K562 (cell line): ENCODE measurements at regions not wholly inside any gene's neighbourhood (a gene's known extent, or its start where the extent isn't known, plus 50 kb on each side); places are given as distances from the start of the nearest gene placed in this dataset.

Source experiments
- ATAC-seq: fragments of 200-7000 bp; cut with Tn5 transposase; 3 replicates; pipeline ENCODE4 v1.9.1; 2020; ENCODE audit warnings: moderate library complexity
- BruUV-seq: library from RNA; stranded (reverse); fragments of 400-500 nt; replicated peaks from 2 replicates; lab custom pipeline; 2021; lab: Mats Ljungman, UMichigan
- CTCF ChIA-PET: fragments of 300-600 bp; formaldehyde crosslinking; extraction: SDS; loops from one replicate; lab custom pipeline; 2021; ENCODE audit warnings: low intra/inter-chr PET ratio; lab: Yijun Ruan, JAX
- POLR2A ChIA-PET: fragments of 300-600, 350-650 bp; sonication (Branson Sonifier 250); formaldehyde crosslinking; extraction: SDS; loops from one replicate; lab custom pipeline; 2021; ENCODE audit warnings: antibody characterized with exemption, inconsistent platforms; lab: Yijun Ruan, JAX
- DNase-seq, 4 experiments: peaks; one replicate each; pipeline versions ENCODE4 v3.0.0 to v3.0.0-alpha.2; 2011 to 2018; ENCODE audit warnings: low spot score in 3 of 4, mixed read lengths in 3 of 4; ENCODE audit errors: extremely low read depth in 1 of 4
- FAIRE-seq: peaks from 2 replicates; lab custom pipeline; 2011; peaks lifted over from hg19 to GRCh38; lab: Jason Lieb, UNC
- H2AFZ ChIP-seq: 2 replicates; pipeline ENCODE4 v1.6.0; 2011; ENCODE audit warnings: low read depth, low read length, control low read depth, inconsistent platforms
- H3K27ac ChIP-seq: fragments of 200-600 bp; 3 replicates; pipeline ENCODE4 v1.8.0; 2011; ENCODE audit warnings: low read depth, mild to moderate bottlenecking, control low read depth, inconsistent platforms, low read length, moderate library complexity, mixed read lengths; ENCODE audit errors: extremely low read depth
- H3K27me3 ChIP-seq, 2 experiments: fragments of 300-600 bp in 1 of 2; 2 replicates in 1 of 2; 3 replicates in 1 of 2; pipeline versions ENCODE4 v1.6.0 to v1.8.0; 2011; ENCODE audit warnings: inconsistent platforms in 2 of 2, low read length in 2 of 2, mild to moderate bottlenecking in 1 of 2, mixed read lengths in 1 of 2, moderate library complexity in 1 of 2; ENCODE audit not compliant: control insufficient read depth in 2 of 2, insufficient read depth in 2 of 2
- H3K36me3 ChIP-seq: fragments of 300-600 bp; 3 replicates; pipeline ENCODE4 v1.8.0; 2011; ENCODE audit warnings: mild to moderate bottlenecking, low read length, inconsistent platforms; ENCODE audit not compliant: control insufficient read depth, insufficient read depth
- H3K4me1 ChIP-seq, 2 experiments: fragments of 200-600 bp in 1 of 2; replicated peaks in 1 of 2; 2 replicates in 1 of 2; 3 replicates in 1 of 2; pipeline versions ENCODE4 v1.5.1 to v1.8.0; 2011; ENCODE audit warnings: inconsistent platforms in 2 of 2, low read length in 2 of 2, mild to moderate bottlenecking in 1 of 2, mixed read lengths in 1 of 2, moderate library complexity in 1 of 2; ENCODE audit not compliant: control insufficient read depth in 2 of 2, insufficient read depth in 2 of 2
- H3K4me2 ChIP-seq: 2 replicates; pipeline ENCODE4 v1.6.1; 2011; ENCODE audit warnings: low read length, control low read depth, inconsistent platforms, mixed read lengths; ENCODE audit not compliant: insufficient read depth
- H3K4me3 ChIP-seq: fragments of 200-600 bp; sonication (generic), shearing (Covaris generic); 2 replicates; pipeline ENCODE4 v1.5.1; 2016; ENCODE audit warnings: control low read depth, inconsistent platforms
- H3K79me2 ChIP-seq: fragments of 200-600 bp; 3 replicates; pipeline ENCODE4 v1.8.0; 2011; ENCODE audit warnings: low read length, inconsistent platforms; ENCODE audit not compliant: control insufficient read depth, insufficient read depth
- H3K9ac ChIP-seq, 2 experiments: 2 replicates each; pipeline versions ENCODE4 v1.6.0 to v1.6.1; 2011; ENCODE audit warnings: low read depth in 2 of 2, low read length in 2 of 2, control low read depth in 1 of 2, inconsistent platforms in 1 of 2, mild to moderate bottlenecking in 1 of 2, mixed read lengths in 1 of 2; ENCODE audit not compliant: insufficient read depth in 1 of 2
- H3K9me1 ChIP-seq: one replicate; pipeline ENCODE4 v1.6.0; 2011; ENCODE audit warnings: inconsistent platforms, mild to moderate bottlenecking, low read length, moderate library complexity; ENCODE audit not compliant: control insufficient read depth, insufficient read depth
- H3K9me3 ChIP-seq: replicated peaks from 2 replicates; pipeline ENCODE4 v1.5.1; 2011; ENCODE audit warnings: low read depth, low read length, inconsistent platforms; ENCODE audit not compliant: control insufficient read depth, insufficient read depth
- H4K20me1 ChIP-seq: replicated peaks from 2 replicates; pipeline ENCODE4 v1.6.1; 2011; ENCODE audit warnings: low read length, inconsistent platforms, mixed read lengths; ENCODE audit not compliant: control insufficient read depth, insufficient read depth
- ATF4 ChIP-seq: fragments of 450-650 bp; formaldehyde crosslinking; IDR thresholded peaks from 2 replicates; pipeline ENCODE4 v1.4.0; 2022; ENCODE audit warnings: mild to moderate bottlenecking, moderate library complexity
- CEBPG ChIP-seq, 3 experiments: fragments of 200-800 bp in 1 of 3; sonication (Bioruptor generic) in 1 of 3; sonication (generic) in 1 of 3; formaldehyde crosslinking in 1 of 3; IDR thresholded peaks in 2 of 3; conservative IDR thresholded peaks in 1 of 3; 2 replicates each; pipeline versions ENCODE4 v1.6.1 to v1.8.0; 2016 to 2022; ENCODE audit warnings: missing compliant biosample characterization in 2 of 3, missing genetic modification characterization in 2 of 3, mild to moderate bottlenecking in 1 of 3, missing genetic modification reagents in 1 of 3
- whole genome bisulfite sequencing: fragments of 100-300 bp; shearing (Covaris generic); methylation state at CpG from one replicate; pipeline ENCODE4 v1.1.6; 2016; ENCODE audit warnings: low coverage, mixed read lengths; ENCODE audit not compliant: insufficient coverage; ENCODE audit errors: missing lambda C conversion rate; 5-methylcytosine and 5-hydroxymethylcytosine counted together
- in situ Hi-C: fragments of 300-500 bp; cut with MboI; formaldehyde crosslinking; loops from 4 replicates; pipeline ENCODE4 v1.15.0; 2018; ENCODE audit warnings: inconsistent platforms, mixed read lengths
- intact Hi-C: fragments of 100-400 bp; cut with micrococcal nuclease; formaldehyde crosslinking; loops from 2 replicates; pipeline ENCODE4 v1.14.2; 2022
- TF ChIP-seq, protein P1 (sequence below): fragments of 450-650 bp; IDR thresholded peaks from one replicate; pipeline ENCODE4 v1.6.1; 2018; ENCODE audit warnings: mild to moderate bottlenecking, moderate library complexity; ENCODE audit not compliant: partially characterized antibody

GRCh38 chr7:153939654-153940053 is 112.5 kb upstream of the DPP6 start:
- POLR2A ChIA-PET: no interaction called here

More at GRCh38 chr7:153939654-153940053, 112.5 kb upstream of the DPP6 start:
- no TSS peak for BruUV-seq
- FAIRE-seq: no peak
- Histone ChIP-seq H3K27ac (no peak overlapping the region), H3K4me1 (no peaks in the 10 kb centered on the region), H2AFZ (no peak overlapping the region), H4K20me1 (no peaks in the 10 kb centered on the region), H3K4me2 (no peak overlapping the region), H3K9me3 (no peaks in the 10 kb centered on the region), H3K4me3 (no peak overlapping the region), H3K9me1 (no peaks in the 10 kb centered on the region), H3K27me3 (peaks cover 19 to 48% of the 10 kb centered on the region in 2 experiments)
- in situ Hi-C loops: no loop called here
- intact Hi-C loops: no loop called here
- CTCF ChIA-PET: no interaction called here
- TF ChIP-seq CEBPG (CRISPR knock-in tag; IDR thresholded peaks at IDR 0.05) (no peak), CEBPG (tag; conservative IDR thresholded peaks at IDR 0.05 in 1 of 2, IDR thresholded peaks at IDR 0.05 in 1 of 2) (0 out of 4 replicates have a peak, but pooled peaks of 1 of the 2 experiments have one; percentile 30), ATF4 (CRISPR knock-in tag) (peak; percentile 78)
- TF ChIP-seq, protein P1, sequence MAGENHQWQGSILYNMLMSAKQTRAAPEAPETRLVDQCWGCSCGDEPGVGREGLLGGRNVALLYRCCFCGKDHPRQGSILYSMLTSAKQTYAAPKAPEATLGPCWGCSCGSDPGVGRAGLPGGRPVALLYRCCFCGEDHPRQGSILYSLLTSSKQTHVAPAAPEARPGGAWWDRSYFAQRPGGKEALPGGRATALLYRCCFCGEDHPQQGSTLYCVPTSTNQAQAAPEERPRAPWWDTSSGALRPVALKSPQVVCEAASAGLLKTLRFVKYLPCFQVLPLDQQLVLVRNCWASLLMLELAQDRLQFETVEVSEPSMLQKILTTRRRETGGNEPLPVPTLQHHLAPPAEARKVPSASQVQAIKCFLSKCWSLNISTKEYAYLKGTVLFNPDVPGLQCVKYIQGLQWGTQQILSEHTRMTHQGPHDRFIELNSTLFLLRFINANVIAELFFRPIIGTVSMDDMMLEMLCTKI: no peak
- TF ChIP-seq, all 486 proteins: peak for 2
- DNase-seq (no peak), ATAC-seq (no peak)
- Histone ChIP-seq H3K9ac (no peak overlapping the region), H3K79me2 (no peaks in the 10 kb centered on the region), H3K36me3 (no peaks in the 10 kb centered on the region)
- 0% methylated on average over 3 of the region's 3 CpGs for WGBS
